ENCODE measurements at regions not wholly inside any gene's neighbourhood (a gene's known extent, or its start where the extent isn't known, plus 50 kb on each side); places are given as distances from the start of the nearest gene placed in this dataset.
"Not testable (repeated sequence)": the region's sequence is repeated elsewhere in the genome, so short reads cannot be mapped to it uniquely, and the experiment has no call there.

- Histone ChIP-seq H3K9ac (ENCODE audit: low read length) (no peak overlapping the region), H3K27ac (ENCODE audit: low read length in 2 of 2) (no peak overlapping the region), H3K4me3 (ENCODE audit: control extremely low read depth in 1 of 5, extremely low read depth in 1 of 5, insufficient read depth in 1 of 5, low read depth in 2 of 5, low read length in 4 of 5) (no peak overlapping the region), H3K79me2 (ENCODE audit: control insufficient read depth, insufficient read depth, low read length) (no peaks in the 10 kb centered on the region), H2AFZ (ENCODE audit: insufficient read depth, low read depth, low read length, poor library complexity, severe bottlenecking) (no peak overlapping the region), H3K4me2 (replicated peaks; ENCODE audit: low read depth, low read length, poor library complexity, severe bottlenecking) (no peak overlapping the region), H3K27me3 (replicated peaks in 1 of 4; ENCODE audit: control extremely low read depth in 1 of 4, control insufficient read depth in 3 of 4, insufficient read depth in 4 of 4, low read length in 3 of 4) (no peaks in the 10 kb centered on the region), H4K20me1 (ENCODE audit: control insufficient read depth, insufficient read depth, low read length, poor library complexity, severe bottlenecking) (no peaks in the 10 kb centered on the region), H3K4me1 (ENCODE audit: control insufficient read depth in 2 of 2, insufficient read depth in 2 of 2, low read length in 2 of 2) (peaks cover 6 to 10% of the 10 kb centered on the region in 2 donors), H3K36me3 (replicated peaks in 1 of 2; ENCODE audit: control extremely low read depth in 1 of 2, control insufficient read depth in 1 of 2, extremely low read depth in 1 of 2, insufficient read depth in 2 of 2, low read length in 1 of 2) (no peaks in the 10 kb centered on the region), H3K9me3 (ENCODE audit: control extremely low read depth in 1 of 3, control insufficient read depth in 2 of 3, insufficient read depth in 1 of 3, low read length in 2 of 3) (no peaks in the 10 kb centered on the region)
- intact Hi-C loops (cut with micrococcal nuclease): no loop called here
- ATAC-seq (ENCODE audit: low read depth) (no peak), DNase-seq (no peak)
- WGBS (ENCODE audit: insufficient coverage): 29% methylated on average over 2 of the region's 7 CpGs
- TF ChIP-seq CTCF (IDR thresholded peaks at IDR 0.05) (no peak), EZH2 (IDR thresholded peaks at IDR 0.05; ENCODE audit: borderline replicate concordance, insufficient read depth, low read depth, low read length, poor library complexity, severe bottlenecking) (no peak)
- Mint-ChIP-seq H3K4me1 (peaks cover 11% of the 10 kb centered on the region), H3K27me3 (no peaks in the 10 kb centered on the region), H3K27ac (no peak overlapping the region), H3K9me3 (ENCODE audit: insufficient read depth) (no peaks in the 10 kb centered on the region), H3K4me3 (no peak overlapping the region)
- ChIA-PET CTCF (no interaction called here), POLR2A (interaction anchor here (0.6 kb wide), 2 partner anchors 111 to 226 kb away, joined by 3 read pairs; no protein-coding TSS in a partner anchor)
Measured at GRCh38 chr13:50250401-50250800, 235.2 kb downstream of the KCNRG start.

- no peaks in the 10 kb centered on the region for H3K36me3 ChIP-seq (replicated peaks in 1 of 2; ENCODE audit: control extremely low read depth in 1 of 2, control insufficient read depth in 1 of 2, extremely low read depth in 1 of 2, insufficient read depth in 2 of 2, low read length in 1 of 2)
- H3K4me3 Mint-ChIP-seq: no peak overlapping the region
- CTCF ChIA-PET: no interaction called here
- H3K9ac ChIP-seq (ENCODE audit: low read length): no peak overlapping the region
- H3K4me1 Mint-ChIP-seq: peaks cover 10% of the 10 kb centered on the region
- no peaks in the 10 kb centered on the region for H3K27me3 ChIP-seq (replicated peaks in 1 of 4; ENCODE audit: control extremely low read depth in 1 of 4, control insufficient read depth in 3 of 4, insufficient read depth in 4 of 4, low read length in 3 of 4)
- H4K20me1 ChIP-seq (ENCODE audit: control insufficient read depth, insufficient read depth, low read length, poor library complexity, severe bottlenecking): no peaks in the 10 kb centered on the region
- no peaks in the 10 kb centered on the region for H3K9me3 Mint-ChIP-seq (ENCODE audit: insufficient read depth)
- H3K4me2 ChIP-seq (replicated peaks; ENCODE audit: low read depth, low read length, poor library complexity, severe bottlenecking): no peak overlapping the region
- H3K27ac ChIP-seq (ENCODE audit: low read length in 2 of 2): no peak overlapping the region
- no peaks in the 10 kb centered on the region for H3K9me3 ChIP-seq (ENCODE audit: control extremely low read depth in 1 of 3, control insufficient read depth in 2 of 3, insufficient read depth in 1 of 3, low read length in 2 of 3)
- H3K79me2 ChIP-seq (ENCODE audit: control insufficient read depth, insufficient read depth, low read length): no peaks in the 10 kb centered on the region
- H3K4me3 ChIP-seq (ENCODE audit: control extremely low read depth in 1 of 5, extremely low read depth in 1 of 5, insufficient read depth in 1 of 5, low read depth in 2 of 5, low read length in 4 of 5): no peak overlapping the region
- no peaks in the 10 kb centered on the region for H3K27me3 Mint-ChIP-seq
- DNase-seq: no peak
- TF ChIP-seq EZH2 (IDR thresholded peaks at IDR 0.05; ENCODE audit: borderline replicate concordance, insufficient read depth, low read depth, low read length, poor library complexity, severe bottlenecking) (no peak), CTCF (IDR thresholded peaks at IDR 0.05) (no peak)
- WGBS (ENCODE audit: insufficient coverage): no CpG with 5 or more reads among the region's 1 CpG
- no peaks in the 10 kb centered on the region for H3K4me1 ChIP-seq (ENCODE audit: control insufficient read depth in 2 of 2, insufficient read depth in 2 of 2, low read length in 2 of 2)
- no peak for ATAC-seq (ENCODE audit: low read depth)
- H3K27ac Mint-ChIP-seq: no peak overlapping the region
- H2AFZ ChIP-seq (ENCODE audit: insufficient read depth, low read depth, low read length, poor library complexity, severe bottlenecking): no peak overlapping the region
- intact Hi-C loops (cut with micrococcal nuclease): no loop called here
- POLR2A ChIA-PET: no interaction called here
Measured at GRCh38 chr13:50255639-50256038, 240.4 kb downstream of the KCNRG start.

- CTCF ChIA-PET: not testable (repeated sequence)
Measured at GRCh38 chr13:50256536-50257321, 241.5 kb downstream of the KCNRG start.

More at GRCh38 chr13:50256536-50257321, 241.5 kb downstream of the KCNRG start:
- WGBS (ENCODE audit: insufficient coverage): no CpG with 5 or more reads among the region's 6 CpGs
- H4K20me1 ChIP-seq (ENCODE audit: control insufficient read depth, insufficient read depth, low read length, poor library complexity, severe bottlenecking); H3K9me3 Mint-ChIP-seq (ENCODE audit: insufficient read depth); H3K4me2 ChIP-seq (replicated peaks; ENCODE audit: low read depth, low read length, poor library complexity, severe bottlenecking); H3K9ac ChIP-seq (ENCODE audit: low read length); H2AFZ ChIP-seq (ENCODE audit: insufficient read depth, low read depth, low read length, poor library complexity, severe bottlenecking); H3K27me3 Mint-ChIP-seq; POLR2A ChIA-PET; H3K27me3 ChIP-seq (replicated peaks in 1 of 4; ENCODE audit: control extremely low read depth in 1 of 4, control insufficient read depth in 3 of 4, insufficient read depth in 4 of 4, low read length in 3 of 4); H3K27ac ChIP-seq (ENCODE audit: low read length in 2 of 2); H3K4me1 ChIP-seq (ENCODE audit: control insufficient read depth in 2 of 2, insufficient read depth in 2 of 2, low read length in 2 of 2); H3K27ac Mint-ChIP-seq; H3K79me2 ChIP-seq (ENCODE audit: control insufficient read depth, insufficient read depth, low read length); H3K9me3 ChIP-seq (ENCODE audit: control extremely low read depth in 1 of 3, control insufficient read depth in 2 of 3, insufficient read depth in 1 of 3, low read length in 2 of 3); intact Hi-C loops (cut with micrococcal nuclease); ATAC-seq (ENCODE audit: low read depth); H3K4me3 Mint-ChIP-seq; H3K36me3 ChIP-seq (replicated peaks in 1 of 2; ENCODE audit: control extremely low read depth in 1 of 2, control insufficient read depth in 1 of 2, extremely low read depth in 1 of 2, insufficient read depth in 2 of 2, low read length in 1 of 2); DNase-seq; H3K4me3 ChIP-seq (ENCODE audit: control extremely low read depth in 1 of 5, extremely low read depth in 1 of 5, insufficient read depth in 1 of 5, low read depth in 2 of 5, low read length in 4 of 5): not testable (repeated sequence)
- peaks cover 10% of the 10 kb centered on the region for H3K4me1 Mint-ChIP-seq
